Stomach (tissue), 4 donors: ENCODE measurements at regions not wholly inside any gene's neighbourhood (a gene's known extent, or its start where the extent isn't known, plus 50 kb on each side); places are given as distances from the start of the nearest gene placed in this dataset.

Experiments used
- POLR2A ChIP-seq, 4 donors: fragments of 450-650 bp; IDR thresholded peaks; one replicate each; pipeline ENCODE4 v1.6.1; 2016; ENCODE audit warnings: antibody characterized with exemption in 4 of 4, control low read depth in 2 of 4, mild to moderate bottlenecking in 1 of 4, moderate library complexity in 1 of 4
- POLR2AphosphoS5 ChIP-seq, 3 donors: sonication (generic); formaldehyde crosslinking; IDR thresholded peaks; one replicate each; pipeline ENCODE4 v1.6.1; 2016; ENCODE audit warnings: antibody characterized with exemption in 3 of 3

DNA sequence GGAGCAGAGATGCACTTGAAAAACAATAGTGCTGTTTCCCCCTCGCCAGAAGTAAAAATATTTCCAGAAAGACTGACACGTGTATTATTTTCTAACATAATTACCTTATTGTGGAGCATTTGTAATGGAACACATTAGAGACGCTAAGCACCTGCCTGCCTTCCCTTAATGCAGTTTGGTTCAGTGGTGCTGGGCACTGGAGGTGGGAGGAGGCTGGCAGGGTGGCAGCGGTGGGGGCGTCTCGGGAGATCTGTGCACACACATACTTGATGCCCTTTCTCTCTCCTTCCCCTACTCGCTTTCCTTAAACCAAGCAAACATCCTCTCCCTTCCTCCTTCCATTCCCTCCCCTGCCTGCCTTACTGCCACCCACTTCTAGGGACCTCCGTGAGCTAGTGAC, 156.6 kb upstream of the SDK2 start:
- no peak for TF ChIP-seq POLR2AphosphoS5 (IDR thresholded peaks at IDR 0.05)
- TF ChIP-seq POLR2A (IDR thresholded peaks at IDR 0.05) = no peak
